Uterus (tissue), 3 donors: ENCODE measurements at regions not wholly inside any gene's neighbourhood (a gene's known extent, or its start where the extent isn't known, plus 50 kb on each side); places are given as distances from the start of the nearest gene placed in this dataset.

Source experiments
- DNase-seq, 2 donors: peaks; one replicate each; pipeline ENCODE4 v3.0.0-alpha.2; 2019 to 2020
- H3K27ac ChIP-seq, 2 donors: fragments of 200-600 bp; sonication (generic); 1 replicate in 1 of 2; 2 replicates in 1 of 2; pipeline ENCODE4 v1.5.1; 2016 to 2018
- H3K27me3 ChIP-seq, 2 donors: fragments of 200-600 bp; sonication (generic); one replicate each; pipeline ENCODE4 v1.5.1; 2018 to 2019; ENCODE audit warnings: control low read depth in 1 of 2
- H3K36me3 ChIP-seq, 2 donors: fragments of 200-600 bp; sonication (generic); one replicate each; pipeline ENCODE4 v1.5.1; 2019; ENCODE audit warnings: control low read depth in 1 of 2
- H3K4me1 ChIP-seq, 2 donors: fragments of 200-600 bp; sonication (generic); one replicate each; pipeline ENCODE4 v1.5.1; 2018 to 2019; ENCODE audit warnings: control low read depth in 1 of 2
- H3K4me3 ChIP-seq, 2 donors: fragments of 200-600 bp; sonication (generic); 1 replicate in 1 of 2; 2 replicates in 1 of 2; pipeline ENCODE4 v1.5.1; 2018 to 2019; ENCODE audit warnings: mild to moderate bottlenecking in 1 of 2
- H3K9me3 ChIP-seq, 2 donors: fragments of 200-600 bp; sonication (generic); one replicate each; pipeline ENCODE4 v1.5.1; 2019; ENCODE audit warnings: control low read depth in 1 of 2
- CTCF ChIP-seq, 4 experiments: fragments of 200-600 bp in 2 of 4; fragments of 450-650 bp in 2 of 4; sonication (generic) in 2 of 4; IDR thresholded peaks; one replicate each; pipeline ENCODE4 v1.5.1; 2016 to 2019; ENCODE audit warnings: antibody characterized with exemption in 4 of 4, mild to moderate bottlenecking in 2 of 4, moderate library complexity in 1 of 4
- POLR2A ChIP-seq, 2 donors: fragments of 450-650 bp; IDR thresholded peaks; one replicate each; pipeline ENCODE4 v1.6.1; 2016; ENCODE audit warnings: antibody characterized with exemption in 2 of 2, mild to moderate bottlenecking in 1 of 2, moderate library complexity in 1 of 2
- intact Hi-C: fragments of 100-400 bp; cut with DNase I; formaldehyde crosslinking; loops from one replicate; pipeline ENCODE4 v1.15.1; 2023; ENCODE audit warnings: low total_unique reads
- donor health status: DM: yes; HTN: yes; CAD: no.

- no peaks in the 10 kb centered on the region for H3K9me3 ChIP-seq
- intact Hi-C loops, result no loop called here
- H3K4me1 ChIP-seq, result no peaks in the 10 kb centered on the region
- H3K4me3 ChIP-seq, result no peak overlapping the region
- no peak overlapping the region for H3K27ac ChIP-seq
- TF ChIP-seq POLR2A (IDR thresholded peaks at IDR 0.05), result no peak
- no peak for TF ChIP-seq CTCF (IDR thresholded peaks at IDR 0.05)
- no peak for DNase-seq
- H3K36me3 ChIP-seq, result no peaks in the 10 kb centered on the region
- H3K27me3 ChIP-seq, result no peaks in the 10 kb centered on the region
Measured at GRCh38 chr16:76190057-76190456, 87.1 kb upstream of the CNTNAP4 start.

GRCh38 chr16:76190480-76190879 lies 86.7 kb upstream of the CNTNAP4 start:
- Histone ChIP-seq H3K27ac (no peak overlapping the region), H3K4me3 (no peak overlapping the region), H3K27me3 (no peaks in the 10 kb centered on the region), H3K36me3 (no peaks in the 10 kb centered on the region), H3K4me1 (no peaks in the 10 kb centered on the region), H3K9me3 (no peaks in the 10 kb centered on the region)
- TF ChIP-seq POLR2A (IDR thresholded peaks at IDR 0.05), result no peak
- TF ChIP-seq CTCF (IDR thresholded peaks at IDR 0.05), result no peak
- DNase-seq, result no peak
- intact Hi-C loops, result no loop called here

GRCh38 chr16:76193906-76194615 lies 83.1 kb upstream of the CNTNAP4 start:
- no peaks in the 10 kb centered on the region for H3K9me3 ChIP-seq
- no peaks in the 10 kb centered on the region for H3K27me3 ChIP-seq
- H3K4me1 ChIP-seq, result no peaks in the 10 kb centered on the region
- H3K4me3 ChIP-seq, result no peak overlapping the region
- TF ChIP-seq CTCF (IDR thresholded peaks at IDR 0.05) (no peak), POLR2A (IDR thresholded peaks at IDR 0.05) (no peak)
- DNase-seq, result no peak
- no peaks in the 10 kb centered on the region for H3K36me3 ChIP-seq
- no peak overlapping the region for H3K27ac ChIP-seq
- intact Hi-C loops, result no loop called here

GRCh38 chr16:76194616-76195015 lies 82.6 kb upstream of the CNTNAP4 start:
- Histone ChIP-seq H3K27ac (no peak overlapping the region), H3K9me3 (no peaks in the 10 kb centered on the region), H3K27me3 (no peaks in the 10 kb centered on the region), H3K4me3 (no peak overlapping the region), H3K36me3 (no peaks in the 10 kb centered on the region), H3K4me1 (no peaks in the 10 kb centered on the region)
- intact Hi-C loops, result no loop called here
- no peak for DNase-seq
- no peak for TF ChIP-seq POLR2A (IDR thresholded peaks at IDR 0.05)
- no peak for TF ChIP-seq CTCF (IDR thresholded peaks at IDR 0.05)

GRCh38 chr16:76195056-76195455 lies 82.1 kb upstream of the CNTNAP4 start:
- TF ChIP-seq CTCF (IDR thresholded peaks at IDR 0.05) (no peak), POLR2A (IDR thresholded peaks at IDR 0.05) (no peak)
- H3K27me3 ChIP-seq, result no peaks in the 10 kb centered on the region
- no peak overlapping the region for H3K4me3 ChIP-seq
- H3K4me1 ChIP-seq, result no peaks in the 10 kb centered on the region
- intact Hi-C loops, result no loop called here
- H3K36me3 ChIP-seq, result no peaks in the 10 kb centered on the region
- H3K9me3 ChIP-seq, result no peaks in the 10 kb centered on the region
- H3K27ac ChIP-seq, result no peak overlapping the region
- DNase-seq, result no peak
